MCF 10A (cell line): ENCODE measurements at regions not wholly inside any gene's neighbourhood (a gene's known extent, or its start where the extent isn't known, plus 50 kb on each side); places are given as distances from the start of the nearest gene placed in this dataset.

Experiments
- BruUV-seq: library from RNA; stranded (reverse); fragments of 400-500 nt; replicated peaks from 2 replicates; lab custom pipeline; 2021; lab: Mats Ljungman, UMichigan
- CTCF ChIA-PET: fragments of 300-600 bp; sonication (Branson Sonifier 250); formaldehyde crosslinking; extraction: SDS; loops from one replicate; lab custom pipeline; 2021; ENCODE audit warnings: antibody characterized with exemption, inconsistent platforms; lab: Yijun Ruan, JAX
- POLR2A ChIA-PET: fragments of 300-600, 350-650 bp; sonication (Branson Sonifier 250); formaldehyde crosslinking; extraction: SDS; loops from one replicate; lab custom pipeline; 2020; ENCODE audit warnings: antibody characterized with exemption, inconsistent platforms; lab: Yijun Ruan, JAX
- DNase-seq: peaks from one replicate; pipeline ENCODE4 v3.0.0-alpha.2; 2018; ENCODE audit not compliant: unreplicated experiment
- H3K27ac Mint-ChIP-seq: one replicate; pipeline ENCODE4 v1.8.0; 2022; ENCODE audit warnings: mild to moderate bottlenecking, low read depth, mixed read lengths; ENCODE audit not compliant: unreplicated experiment
- H3K27me3 Mint-ChIP-seq: one replicate; pipeline ENCODE4 v1.8.0; 2022; ENCODE audit warnings: mixed read lengths; ENCODE audit not compliant: insufficient read depth, unreplicated experiment
- H3K36me3 Mint-ChIP-seq: one replicate; pipeline ENCODE4 v1.8.0; 2022; ENCODE audit warnings: mild to moderate bottlenecking, moderate library complexity, mixed read lengths; ENCODE audit not compliant: insufficient read depth, unreplicated experiment
- H3K4me1 Mint-ChIP-seq: one replicate; pipeline ENCODE4 v1.8.0; 2022; ENCODE audit warnings: mixed read lengths; ENCODE audit not compliant: insufficient read depth, unreplicated experiment
- H3K4me3 Mint-ChIP-seq: one replicate; pipeline ENCODE4 v1.8.0; 2022; ENCODE audit warnings: mild to moderate bottlenecking, moderate library complexity, mixed read lengths; ENCODE audit not compliant: unreplicated experiment
- H3K9me3 Mint-ChIP-seq: one replicate; pipeline ENCODE4 v1.8.0; 2022; ENCODE audit warnings: mixed read lengths; ENCODE audit not compliant: unreplicated experiment
- CTCF ChIP-seq: fragments of 200-600 bp; IDR thresholded peaks from one replicate; pipeline ENCODE4 v1.8.0; 2022; ENCODE audit warnings: antibody characterized with exemption, mild to moderate bottlenecking; ENCODE audit not compliant: unreplicated experiment
- intact Hi-C: fragments of 100-400 bp; cut with micrococcal nuclease; formaldehyde crosslinking; loops from 2 replicates; pipeline ENCODE4 v1.14.1; 2022

GRCh38 chr1:187252923-187253322, 424.2 kb downstream of the PLA2G4A start:
- no TSS peak for BruUV-seq
- Mint-ChIP-seq H3K27me3 (no peaks in the 10 kb centered on the region), H3K4me3 (no peak overlapping the region), H3K4me1 (no peaks in the 10 kb centered on the region), H3K9me3 (no peaks in the 10 kb centered on the region), H3K27ac (no peak overlapping the region), H3K36me3 (no peaks in the 10 kb centered on the region)
- intact Hi-C loops = no loop called here
- POLR2A ChIA-PET = no interaction called here
- DNase-seq = no peak
- TF ChIP-seq CTCF = no peak
- CTCF ChIA-PET = interaction anchor here (0.5 to 0.9 kb wide), 3 partner anchors 15 to 1586 kb away, joined by 3 to 5 read pairs (median 4); partner anchors contain the start of genes ODR4 and TPR

GRCh38 chr1:187257476-187257875, 428.7 kb downstream of the PLA2G4A start:
- CTCF ChIA-PET = interaction anchor here (0.6 to 1.1 kb wide), 3 partner anchors 8 to 24 kb away, joined by 3 to 4 read pairs (median 3); no protein-coding TSS in a partner anchor
- no peak for TF ChIP-seq CTCF
- intact Hi-C loops = no loop called here
- H3K4me3 Mint-ChIP-seq = no peak overlapping the region
- H3K27ac Mint-ChIP-seq = no peak overlapping the region
- peaks cover 6% of the 10 kb centered on the region for H3K4me1 Mint-ChIP-seq
- no peaks in the 10 kb centered on the region for H3K27me3 Mint-ChIP-seq
- no TSS peak for BruUV-seq
- no peak for DNase-seq
- no peaks in the 10 kb centered on the region for H3K36me3 Mint-ChIP-seq
- POLR2A ChIA-PET = no interaction called here
- H3K9me3 Mint-ChIP-seq = no peaks in the 10 kb centered on the region

- CTCF ChIA-PET = interaction anchor here (1.0 to 1.2 kb wide), 2 partner anchors 209 to 210 kb away, joined by 3 to 4 read pairs; no protein-coding TSS in a partner anchor
- no peaks in the 10 kb centered on the region for H3K9me3 Mint-ChIP-seq
- H3K27me3 Mint-ChIP-seq = no peaks in the 10 kb centered on the region
- POLR2A ChIA-PET = no interaction called here
- intact Hi-C loops = loop anchor here (10.0 kb wide), 2 partner anchors 213 to 663 kb away; no protein-coding TSS in a partner anchor
- H3K36me3 Mint-ChIP-seq = no peaks in the 10 kb centered on the region
- no peak for DNase-seq
- TF ChIP-seq CTCF = no peak
- H3K27ac Mint-ChIP-seq = no peak overlapping the region
- H3K4me1 Mint-ChIP-seq = peaks cover 11% of the 10 kb centered on the region
- H3K4me3 Mint-ChIP-seq = no peak overlapping the region
- no TSS peak for BruUV-seq
Observed at GRCh38 chr1:187261637-187262036, 432.9 kb downstream of the PLA2G4A start.

GRCh38 chr1:187262731-187263130, 434.0 kb downstream of the PLA2G4A start:
- Mint-ChIP-seq H3K36me3 (no peaks in the 10 kb centered on the region), H3K4me1 (peaks cover 11% of the 10 kb centered on the region), H3K4me3 (no peak overlapping the region), H3K27ac (no peak overlapping the region), H3K27me3 (no peaks in the 10 kb centered on the region), H3K9me3 (no peaks in the 10 kb centered on the region)
- TF ChIP-seq CTCF = no peak
- ChIA-PET POLR2A (no interaction called here), CTCF (interaction anchor here (0.6 to 1.2 kb wide), 3 partner anchors 211 to 1453 kb away, joined by 3 to 4 read pairs (median 3); no protein-coding TSS in a partner anchor)
- DNase-seq = no peak
- no TSS peak for BruUV-seq
- intact Hi-C loops = loop anchor here (10.0 kb wide), 2 partner anchors 212 to 662 kb away; no protein-coding TSS in a partner anchor
